Activated CD4-positive, alpha-beta T cell treated with anti-CD3 and anti-CD28 coated beads, Interleukin-10, Interleukin-2, amounts not matched to agents 100 ng/mL and 50 ng/mL, durations not matched to agents 16 hours and 8 hours (primary cell): ENCODE measurements at regions not wholly inside any gene's neighbourhood (a gene's known extent, or its start where the extent isn't known, plus 50 kb on each side); places are given as distances from the start of the nearest gene placed in this dataset.
"Not testable (repeated sequence)": the region's sequence is repeated elsewhere in the genome, so short reads cannot be mapped to it uniquely, and the experiment has no call there.

Source experiments
- DNase-seq: peaks from one replicate; pipeline ENCODE4 v3.0.0-alpha.2; 2020

- DNase-seq: peak; percentile 69
These were observed 462.4 kb downstream of the RAP2B start for GRCh38 chr3:153624310-153625030.

DNA sequence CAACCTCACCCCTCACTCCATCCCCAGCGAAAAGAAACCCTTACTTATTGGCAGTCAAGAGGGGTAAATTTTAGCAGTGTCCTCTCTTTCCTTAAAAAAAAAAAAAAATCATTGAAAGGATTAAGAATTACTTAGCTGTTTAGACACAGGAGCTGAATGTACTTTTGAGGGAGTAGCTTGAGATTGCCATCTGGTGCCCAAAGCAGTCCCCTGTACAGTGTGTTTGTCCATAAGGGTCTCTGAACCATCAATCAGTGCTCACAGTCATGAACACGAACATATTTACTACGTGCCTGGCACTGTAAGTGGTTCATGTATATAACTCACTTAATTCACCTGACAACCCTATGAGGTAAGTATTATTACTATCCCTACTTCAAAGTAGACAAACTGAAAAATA lies 463.5 kb downstream of the RAP2B start:
- peak; percentile 31 for DNase-seq

GRCh38 chr3:153626158-153626557 lies 464.1 kb downstream of the RAP2B start:
- peak; percentile 66 for DNase-seq

GRCh38 chr3:153628591-153628990 lies 466.6 kb downstream of the RAP2B start:
- DNase-seq: peak; percentile 68

DNA sequence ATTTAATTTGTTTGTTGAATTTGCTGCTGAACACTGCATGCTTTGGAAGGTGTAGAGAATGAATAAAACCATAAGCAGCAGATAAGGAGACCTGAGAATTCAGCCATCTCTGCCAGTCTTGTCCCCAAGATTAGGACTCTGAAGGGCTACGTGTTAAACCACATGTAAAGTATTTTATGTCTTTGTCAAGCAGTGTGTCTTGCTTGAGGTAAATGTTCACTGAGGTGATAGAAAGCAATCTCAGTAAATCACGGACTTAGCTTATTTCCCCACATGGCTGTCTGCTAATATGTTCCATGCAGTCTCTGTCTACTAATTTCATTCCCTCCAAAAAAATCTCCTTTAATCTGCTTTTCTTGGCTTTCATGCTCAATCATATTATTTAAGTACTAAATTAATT lies 467.1 kb downstream of the RAP2B start:
- DNase-seq: no peak

- DNase-seq: no peak
These were observed 469.1 kb downstream of the RAP2B start for GRCh38 chr3:153631102-153631501.

DNA sequence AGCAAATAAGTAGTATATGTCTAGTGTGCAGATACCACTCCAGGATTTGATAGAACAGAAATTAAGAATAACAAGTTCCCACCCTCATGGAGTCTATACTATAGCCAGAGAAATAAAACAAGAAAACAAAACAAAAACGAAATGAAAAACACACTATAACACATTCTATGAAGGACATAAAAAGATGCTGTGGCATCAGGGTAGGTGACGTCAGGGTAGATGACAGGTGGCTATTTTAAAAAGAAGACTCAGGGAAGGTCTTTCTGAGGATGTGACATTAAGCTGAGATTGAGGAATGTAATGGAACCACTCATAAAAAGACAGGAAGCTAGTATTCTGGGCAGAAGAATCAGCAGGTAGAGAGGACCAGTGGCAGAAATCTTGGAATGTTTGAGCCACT lies 469.6 kb downstream of the RAP2B start:
- DNase-seq: no peak

DNA sequence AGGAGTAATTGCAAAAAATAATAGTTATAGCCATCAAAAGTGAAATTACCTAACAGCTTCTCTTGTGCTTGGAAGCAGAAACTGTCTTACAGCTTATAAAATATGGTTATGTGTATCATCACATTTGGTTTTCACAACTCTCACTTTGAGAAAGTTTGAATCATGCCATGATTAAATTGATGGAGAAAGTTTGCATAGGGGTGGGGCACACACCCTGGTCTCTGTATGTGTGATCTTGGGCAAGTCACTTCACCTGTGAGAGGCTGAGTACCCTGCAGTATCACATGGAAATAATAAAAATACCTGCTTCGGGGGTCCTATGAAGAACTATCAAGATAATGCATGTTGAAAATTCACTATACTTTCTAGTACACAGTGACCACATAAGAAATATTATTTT lies 471.4 kb downstream of the RAP2B start:
- peak; percentile 43 for DNase-seq

DNA sequence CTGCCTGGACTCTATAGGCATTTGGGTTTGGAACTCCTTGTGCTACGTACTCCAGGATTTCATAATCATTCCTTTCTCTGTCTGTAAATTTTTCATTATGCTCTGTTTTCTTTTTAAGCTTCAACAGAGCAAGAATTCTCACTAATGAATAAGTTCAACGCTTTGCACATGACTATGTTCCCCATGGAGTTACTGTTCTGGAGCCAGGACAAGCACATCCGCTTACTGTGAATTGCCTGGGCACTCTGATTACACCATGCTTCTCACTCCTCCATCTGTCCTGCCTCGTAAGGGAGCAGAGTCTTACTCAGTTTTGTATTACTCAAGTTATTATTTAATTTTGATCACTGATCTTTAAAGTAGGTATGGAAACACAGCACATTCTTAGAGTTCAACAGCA lies 472.7 kb downstream of the RAP2B start:
- no peak for DNase-seq

GRCh38 chr3:153639631-153640030 lies 477.6 kb downstream of the RAP2B start:
- no peak for DNase-seq

- no peak for DNase-seq
These were observed 479.0 kb downstream of the RAP2B start for GRCh38 chr3:153640689-153641665.

DNA sequence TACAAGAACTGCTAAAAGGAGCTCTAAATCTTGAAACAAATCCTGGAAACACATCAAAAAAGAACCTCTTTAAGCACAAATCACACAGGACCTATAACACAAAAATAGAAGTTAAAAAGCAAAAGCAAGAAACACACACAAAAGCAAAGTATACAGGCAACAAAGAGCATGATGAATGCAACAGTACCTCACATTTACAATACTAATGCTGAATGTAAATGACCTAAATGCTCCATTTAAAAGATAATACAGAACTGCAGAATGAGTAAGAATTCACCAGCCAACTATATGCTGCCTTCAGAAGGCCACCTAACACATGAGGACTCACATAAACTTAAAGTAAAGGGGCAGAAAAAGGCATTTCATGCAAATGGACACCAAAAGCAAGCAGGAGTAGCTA lies 478.6 kb upstream of the ARHGEF26 start:
- DNase-seq: not testable (repeated sequence)

DNA sequence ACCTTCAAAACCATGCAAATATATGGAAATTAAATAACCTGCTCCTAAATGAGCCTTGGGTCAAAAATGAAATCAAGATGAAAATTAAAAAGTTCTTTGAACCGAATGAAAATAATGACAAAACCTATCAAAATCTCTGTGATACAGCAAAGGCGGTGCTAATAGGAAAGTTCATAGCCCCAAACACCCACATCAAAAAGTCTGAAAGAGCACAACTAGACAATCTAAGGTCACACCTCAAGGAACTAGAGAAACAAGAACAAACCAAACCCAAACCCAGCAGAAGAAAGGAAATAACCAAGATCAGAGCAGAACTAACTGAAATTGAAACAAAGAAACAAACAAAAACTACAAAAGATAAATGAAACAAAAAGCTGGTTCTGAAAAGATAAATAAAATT lies 477.7 kb upstream of the ARHGEF26 start:
- DNase-seq: not testable (repeated sequence)

- DNase-seq: no peak
These were observed 471.8 kb upstream of the ARHGEF26 start for GRCh38 chr3:153649286-153649839.

GRCh38 chr3:153652076-153652475 lies 469.1 kb upstream of the ARHGEF26 start:
- no peak for DNase-seq

DNA sequence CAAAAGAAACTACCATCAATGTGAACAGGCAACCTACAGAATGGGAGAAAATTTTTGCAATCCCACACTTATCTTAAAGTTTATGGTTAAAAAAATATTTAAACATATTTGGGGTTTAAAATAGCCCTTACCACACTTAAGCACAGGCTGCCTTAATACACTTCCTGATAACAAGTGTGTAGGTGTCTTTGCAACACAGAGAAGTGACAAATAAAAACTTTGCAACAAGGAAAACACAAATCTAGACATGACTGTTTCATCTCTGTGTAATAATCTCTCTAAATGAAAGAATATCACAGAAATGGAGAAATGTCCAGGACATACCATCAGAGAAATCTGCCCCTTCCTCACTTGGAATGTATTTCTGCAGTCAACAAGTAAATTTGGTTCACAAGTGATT lies 464.1 kb upstream of the ARHGEF26 start:
- no peak for DNase-seq

DNA sequence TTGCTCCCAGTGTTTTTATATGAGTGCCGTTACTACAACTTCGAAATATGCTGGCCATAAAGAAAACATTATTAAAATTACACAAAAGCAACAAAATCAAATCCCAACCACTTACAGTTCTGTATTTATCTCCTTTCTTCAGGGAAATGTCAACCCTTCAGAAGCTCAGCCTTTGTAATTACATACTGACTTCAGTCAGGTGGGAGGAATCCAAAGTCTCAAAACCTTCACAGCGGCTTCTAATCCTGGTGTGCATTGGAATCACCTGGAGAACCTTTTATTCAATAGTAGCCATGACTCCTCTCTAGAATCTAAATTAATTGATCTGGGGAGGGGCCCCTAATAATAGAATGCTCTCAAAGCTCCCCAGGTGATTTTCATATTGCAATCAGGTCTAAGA lies 463.7 kb upstream of the ARHGEF26 start:
- no peak for DNase-seq

DNA sequence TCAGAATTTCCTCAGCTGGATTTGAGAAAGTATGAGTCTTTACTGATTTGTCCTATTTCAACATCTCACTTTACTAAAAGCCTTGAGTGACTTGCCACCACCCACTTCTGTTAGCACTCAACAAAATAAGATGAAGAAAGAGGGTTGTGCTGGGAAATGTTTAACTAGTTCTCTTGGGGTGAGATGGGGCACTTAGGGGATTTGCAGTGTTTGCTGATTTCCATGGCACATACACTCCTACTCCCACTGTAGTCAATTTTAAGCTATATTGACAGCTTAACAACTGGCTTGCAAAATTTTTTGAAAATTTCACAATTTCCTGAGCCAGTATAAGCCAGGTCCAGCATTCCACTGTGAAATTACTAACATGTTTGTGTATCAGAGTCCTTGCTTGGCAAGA lies 463.1 kb upstream of the ARHGEF26 start:
- no peak for DNase-seq

GRCh38 chr3:153666991-153667740 lies 454.0 kb upstream of the ARHGEF26 start:
- DNase-seq: no peak

DNA sequence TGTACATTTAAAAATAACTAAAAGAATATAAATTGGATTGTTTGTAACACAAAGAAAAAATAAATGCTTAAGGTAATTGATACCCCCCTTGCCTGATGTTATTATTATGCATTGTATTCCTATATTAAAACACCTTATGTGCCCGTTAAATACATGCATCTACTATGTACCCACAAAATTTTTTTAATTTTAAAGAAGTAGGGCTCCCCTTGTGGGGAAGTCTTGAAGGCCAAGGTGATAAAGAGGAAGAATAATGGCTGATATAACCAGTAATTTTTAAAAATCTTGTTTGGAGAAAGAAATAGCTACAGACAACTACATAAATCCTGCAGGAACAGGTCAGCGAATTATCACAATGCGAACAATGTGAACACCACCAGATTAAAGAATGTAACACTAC lies 451.7 kb upstream of the ARHGEF26 start:
- no peak for DNase-seq

DNA sequence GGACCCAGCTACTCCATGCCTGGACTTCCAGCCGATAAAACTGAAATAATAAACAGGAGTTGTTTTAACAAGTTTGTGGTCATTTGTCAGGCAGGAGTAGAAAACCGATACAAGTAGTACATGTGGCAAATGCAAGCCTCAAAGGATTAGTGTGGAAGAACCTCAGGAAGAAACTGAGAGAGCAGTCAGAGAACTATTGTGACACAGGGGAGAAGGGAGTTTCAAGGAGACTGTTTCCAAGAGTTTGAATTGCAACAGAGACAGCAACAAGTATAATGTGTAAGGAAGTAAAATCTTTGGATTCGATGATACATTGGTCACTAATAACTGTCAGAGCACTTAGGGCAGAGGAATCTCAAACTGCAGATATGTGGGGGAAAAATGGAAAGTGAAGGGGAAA lies 450.6 kb upstream of the ARHGEF26 start:
- no peak for DNase-seq

DNA sequence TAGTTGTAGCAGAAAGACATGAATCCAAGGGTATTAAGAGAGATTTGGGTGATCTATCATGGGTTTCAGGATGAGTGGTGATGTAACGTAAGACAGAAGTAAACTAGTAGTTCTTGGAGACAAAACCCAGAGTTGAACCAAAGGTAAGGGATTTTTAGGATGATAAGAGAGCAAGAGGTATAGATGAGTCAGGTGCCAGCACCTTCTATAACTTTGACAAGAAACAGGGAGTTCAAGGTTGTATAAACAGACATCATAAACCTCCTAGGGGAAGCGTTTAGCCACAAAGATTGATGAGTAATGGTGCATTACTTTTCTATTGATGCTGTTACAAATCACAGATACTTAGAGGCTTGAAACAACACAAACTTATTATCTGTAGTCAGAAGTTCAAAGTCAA lies 447.3 kb upstream of the ARHGEF26 start:
- DNase-seq: peak; percentile 67

- no peak for DNase-seq
These were observed 441.5 kb upstream of the ARHGEF26 start for GRCh38 chr3:153679714-153680113.
